ENCODE measurements at regions not wholly inside any gene's neighbourhood (a gene's known extent, or its start where the extent isn't known, plus 50 kb on each side); places are given as distances from the start of the nearest gene placed in this dataset.
"Not testable (repeated sequence)": the region's sequence is repeated elsewhere in the genome, so short reads cannot be mapped to it uniquely, and the experiment has no call there.

- TF ChIP-seq, protein P1, sequence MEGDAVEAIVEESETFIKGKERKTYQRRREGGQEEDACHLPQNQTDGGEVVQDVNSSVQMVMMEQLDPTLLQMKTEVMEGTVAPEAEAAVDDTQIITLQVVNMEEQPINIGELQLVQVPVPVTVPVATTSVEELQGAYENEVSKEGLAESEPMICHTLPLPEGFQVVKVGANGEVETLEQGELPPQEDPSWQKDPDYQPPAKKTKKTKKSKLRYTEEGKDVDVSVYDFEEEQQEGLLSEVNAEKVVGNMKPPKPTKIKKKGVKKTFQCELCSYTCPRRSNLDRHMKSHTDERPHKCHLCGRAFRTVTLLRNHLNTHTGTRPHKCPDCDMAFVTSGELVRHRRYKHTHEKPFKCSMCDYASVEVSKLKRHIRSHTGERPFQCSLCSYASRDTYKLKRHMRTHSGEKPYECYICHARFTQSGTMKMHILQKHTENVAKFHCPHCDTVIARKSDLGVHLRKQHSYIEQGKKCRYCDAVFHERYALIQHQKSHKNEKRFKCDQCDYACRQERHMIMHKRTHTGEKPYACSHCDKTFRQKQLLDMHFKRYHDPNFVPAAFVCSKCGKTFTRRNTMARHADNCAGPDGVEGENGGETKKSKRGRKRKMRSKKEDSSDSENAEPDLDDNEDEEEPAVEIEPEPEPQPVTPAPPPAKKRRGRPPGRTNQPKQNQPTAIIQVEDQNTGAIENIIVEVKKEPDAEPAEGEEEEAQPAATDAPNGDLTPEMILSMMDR (optimal IDR thresholded peaks at IDR 0.05 in 1 of 3, IDR thresholded peaks at IDR 0.05 in 1 of 3, conservative IDR thresholded peaks at IDR 0.05 in 1 of 3; ENCODE audit: extremely low read depth in 1 of 3, insufficient read depth in 2 of 3, low read length in 3 of 3) = not testable (repeated sequence)
- TF ChIP-seq EZH2 (IDR thresholded peaks at IDR 0.05; ENCODE audit: low read length) = not testable (repeated sequence)
Observed at GRCh38 chr6:82517896-82518295, 154.3 kb downstream of the TPBG start.

All from keratinocyte (primary cell).